ENCODE measurements at regions not wholly inside any gene's neighbourhood (a gene's known extent, or its start where the extent isn't known, plus 50 kb on each side); places are given as distances from the start of the nearest gene placed in this dataset.

GRCh38 chr4:8765631-8766590 is 105.7 kb downstream of the HMX1 start:
- TF ChIP-seq CTCF (IDR thresholded peaks at IDR 0.05; ENCODE audit: low read depth, low read length): no peak
- H3K4me3 ChIP-seq (ENCODE audit: low read depth, low read length): no peak overlapping the region
- DNase-seq (ENCODE audit: low read depth, low spot score): no peak
- in situ Hi-C loops (cut with HindIII; ENCODE audit: low sequenced_read_pairs): no loop called here

DNA sequence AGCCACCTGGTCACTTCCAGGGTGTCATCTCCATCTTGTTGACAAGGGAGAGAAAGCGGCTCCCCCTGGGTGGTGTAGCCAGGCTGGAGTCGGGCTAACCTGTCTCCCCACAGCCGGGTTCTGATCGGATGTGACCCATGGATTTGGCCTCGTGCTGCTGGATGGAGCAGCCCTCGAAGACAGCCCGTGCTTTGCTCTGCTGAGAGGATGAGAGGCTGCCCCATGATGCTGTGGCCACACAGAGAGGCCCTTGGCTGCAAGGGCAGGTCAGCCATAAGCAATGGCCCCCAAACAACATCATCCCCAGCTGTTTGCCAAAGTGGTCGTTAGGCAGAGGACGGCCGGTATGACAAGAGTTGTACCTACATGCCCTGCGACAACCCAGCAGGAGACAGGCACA is 106.6 kb downstream of the HMX1 start:
- TF ChIP-seq CTCF (IDR thresholded peaks at IDR 0.05; ENCODE audit: low read depth, low read length): no peak

GRCh38 chr4:8763966-8764901 is 107.4 kb downstream of the HMX1 start:
- TF ChIP-seq CTCF (IDR thresholded peaks at IDR 0.05; ENCODE audit: low read depth, low read length): no peak
- no peak for DNase-seq (ENCODE audit: low read depth, low spot score)
- no peak overlapping the region for H3K4me3 ChIP-seq (ENCODE audit: low read depth, low read length)
- in situ Hi-C loops (cut with HindIII; ENCODE audit: low sequenced_read_pairs): no loop called here

More for the DNA sequence above, 106.6 kb downstream of the HMX1 start:
- no peak overlapping the region for H3K4me3 ChIP-seq (ENCODE audit: low read depth, low read length)
- in situ Hi-C loops (cut with HindIII; ENCODE audit: low sequenced_read_pairs): no loop called here
- no peak for DNase-seq (ENCODE audit: low read depth, low spot score)

DNA sequence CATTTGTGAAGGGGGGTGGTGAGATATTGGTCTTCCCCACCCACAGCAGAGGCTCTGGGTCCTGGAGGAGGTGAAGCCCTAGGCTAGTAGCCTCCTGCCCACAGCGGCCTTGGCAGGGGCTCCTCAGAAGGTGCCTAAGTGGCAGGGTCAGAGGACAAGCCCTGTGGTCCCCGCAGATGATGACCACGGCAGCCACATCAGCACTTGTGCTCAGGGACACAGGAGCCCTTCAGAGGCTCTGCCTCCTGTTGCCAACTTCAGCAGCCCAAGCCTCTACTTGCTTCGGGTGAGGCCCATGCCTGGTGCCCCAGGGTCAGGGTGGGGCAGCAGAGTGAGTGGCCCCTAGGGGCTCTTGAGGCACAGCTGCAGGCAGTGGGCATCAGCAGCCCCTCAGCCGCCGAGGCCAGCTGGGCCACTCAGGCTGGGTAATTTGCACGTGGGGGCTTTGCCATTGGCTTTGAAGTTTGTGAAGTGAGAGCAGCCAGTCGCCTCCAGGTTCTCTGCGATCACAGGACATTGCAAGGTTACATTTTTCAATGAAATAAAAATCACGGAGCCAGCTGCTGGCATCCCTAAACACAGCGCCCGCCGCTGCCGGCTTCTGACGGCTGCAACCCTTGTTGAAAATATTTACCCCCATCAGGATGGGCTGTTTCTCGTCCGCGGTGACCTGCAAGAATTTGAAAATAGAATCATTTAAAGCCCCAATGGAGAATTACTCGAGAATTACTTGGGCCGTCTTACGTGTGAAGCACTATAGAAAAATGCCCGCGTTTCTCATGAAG is 108.5 kb downstream of the HMX1 start:
- DNase-seq (ENCODE audit: low read depth, low spot score): no peak
- TF ChIP-seq CTCF (IDR thresholded peaks at IDR 0.05; ENCODE audit: low read depth, low read length): no peak
- H3K4me3 ChIP-seq (ENCODE audit: low read depth, low read length): no peak overlapping the region
- in situ Hi-C loops (cut with HindIII; ENCODE audit: low sequenced_read_pairs): no loop called here

- H3K4me3 ChIP-seq (ENCODE audit: low read depth, low read length): no peak overlapping the region
- no peak for TF ChIP-seq CTCF (IDR thresholded peaks at IDR 0.05; ENCODE audit: low read depth, low read length)
Observed at GRCh38 chr4:8762356-8762755, 109.3 kb downstream of the HMX1 start.

DNA sequence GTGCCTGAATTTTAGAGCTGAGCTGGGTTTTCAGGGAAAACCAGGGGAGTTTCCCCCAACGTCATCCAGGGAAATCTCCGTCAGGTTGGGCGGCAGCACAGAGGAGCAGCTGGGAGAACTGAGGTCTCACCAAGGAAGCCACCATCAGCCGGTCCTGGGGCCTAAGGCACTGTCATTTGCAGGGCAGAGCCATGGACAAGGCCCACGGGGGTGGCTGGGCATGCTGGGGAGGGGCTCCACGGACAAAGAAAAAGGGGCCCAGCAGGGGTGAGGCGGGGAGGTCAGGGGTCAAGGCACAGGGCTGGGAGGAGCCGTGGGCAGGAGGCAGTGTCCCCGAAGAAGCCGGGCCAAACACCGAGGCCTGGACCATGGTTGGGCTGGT is 109.8 kb downstream of the HMX1 start:
- no peak for DNase-seq (ENCODE audit: low read depth, low spot score)
- no peak overlapping the region for H3K4me3 ChIP-seq (ENCODE audit: low read depth, low read length)
- no peak for TF ChIP-seq CTCF (IDR thresholded peaks at IDR 0.05; ENCODE audit: low read depth, low read length)
- in situ Hi-C loops (cut with HindIII; ENCODE audit: low sequenced_read_pairs): no loop called here

More at GRCh38 chr4:8762356-8762755, 109.3 kb downstream of the HMX1 start:
- no peak for DNase-seq (ENCODE audit: low read depth, low spot score)
- in situ Hi-C loops (cut with HindIII; ENCODE audit: low sequenced_read_pairs): no loop called here

Measured in astrocyte of the spinal cord (primary cell).